GM12878 (cell line): ENCODE measurements at regions not wholly inside any gene's neighbourhood (a gene's known extent, or its start where the extent isn't known, plus 50 kb on each side); places are given as distances from the start of the nearest gene placed in this dataset.

Experiments used
- ATAC-seq: fragments of 200-7000 bp; cut with Tn5 transposase; 3 replicates; pipeline ENCODE4 v1.9.1; 2020; ENCODE audit warnings: mild to moderate bottlenecking, moderate library complexity
- BruUV-seq: library from RNA; stranded (reverse); fragments of 400-500 nt; replicated peaks from 2 replicates; lab custom pipeline; 2021; lab: Mats Ljungman, UMichigan
- CTCF ChIA-PET: fragments of 300-600 bp; sonication (Branson Sonifier 250); formaldehyde crosslinking; extraction: SDS; loops from one replicate; lab custom pipeline; 2021; ENCODE audit warnings: inconsistent platforms; lab: Yijun Ruan, JAX
- POLR2A ChIA-PET: fragments of 350-600 bp; formaldehyde crosslinking; extraction: SDS; loops from one replicate; lab custom pipeline; 2021; ENCODE audit warnings: inconsistent platforms; lab: Charles Lee
- RAD21 ChIA-PET: fragments of 300-600 bp; sonication (Branson Sonifier 250); formaldehyde crosslinking; loops from one replicate; lab custom pipeline; 2023; ENCODE audit warnings: antibody characterized with exemption; ENCODE audit not compliant: unreplicated experiment; lab: Charles Lee
- SMC1A ChIA-PET: fragments of 300-600 bp; sonication (Branson Sonifier 250); formaldehyde crosslinking; loops from one replicate; lab custom pipeline; 2023; ENCODE audit not compliant: unreplicated experiment, uncharacterized antibody; lab: Charles Lee
- DNase-seq: peaks from one replicate; pipeline ENCODE4 v3.0.0-alpha.2; 2011; ENCODE audit warnings: low read depth, low spot score
- FAIRE-seq: peaks from 3 replicates; lab custom pipeline; 2011; peaks lifted over from hg19 to GRCh38; lab: Jason Lieb, UNC
- H2AFZ ChIP-seq: 2 replicates; pipeline ENCODE4 v1.6.0; 2011; ENCODE audit warnings: low read depth, low read length, control low read depth; ENCODE audit not compliant: control insufficient read depth
- H3K27ac ChIP-seq: 2 replicates; pipeline ENCODE4 v1.5.1; 2011; ENCODE audit warnings: control low read depth; ENCODE audit not compliant: control insufficient read depth, insufficient read depth
- H3K27me3 ChIP-seq, 2 experiments: replicated peaks in 1 of 2; 2 replicates each; pipeline versions ENCODE4 v1.6.0 to v1.6.1; 2011; ENCODE audit warnings: low read length in 1 of 2; ENCODE audit not compliant: control insufficient read depth in 2 of 2, insufficient read depth in 2 of 2
- H3K36me3 ChIP-seq, 2 experiments: 2 replicates each; pipeline ENCODE4 v1.5.1; 2011; ENCODE audit warnings: low read length in 1 of 2; ENCODE audit not compliant: control insufficient read depth in 2 of 2, insufficient read depth in 2 of 2
- H3K4me1 ChIP-seq: 2 replicates; pipeline ENCODE4 v1.6.1; 2011; ENCODE audit warnings: mild to moderate bottlenecking, low read length, moderate library complexity, mixed read lengths; ENCODE audit not compliant: control insufficient read depth, insufficient read depth
- H3K4me2 ChIP-seq: 2 replicates; pipeline ENCODE4 v1.6.0; 2011; ENCODE audit warnings: control low read depth; ENCODE audit not compliant: control insufficient read depth, insufficient read depth
- H3K4me3 ChIP-seq: fragments of 200-600 bp; sonication (generic); 2 replicates; pipeline ENCODE4 v1.5.1; 2016
- H3K79me2 ChIP-seq: 2 replicates; pipeline ENCODE4 v1.6.0; 2011; ENCODE audit warnings: low read length; ENCODE audit not compliant: control insufficient read depth, insufficient read depth
- H3K9ac ChIP-seq: 2 replicates; pipeline ENCODE4 v1.8.0; 2011; ENCODE audit warnings: low read length, control low read depth, mixed read lengths; ENCODE audit not compliant: control insufficient read depth, insufficient read depth
- H3K9me3 ChIP-seq: replicated peaks from 3 replicates; pipeline ENCODE4 v1.5.1; 2011; ENCODE audit warnings: mild to moderate bottlenecking, low read length; ENCODE audit not compliant: control insufficient read depth, insufficient read depth
- H4K20me1 ChIP-seq: 2 replicates; pipeline ENCODE4 v1.6.0; 2011; ENCODE audit not compliant: control insufficient read depth, insufficient read depth
- ATF3 ChIP-seq: IDR thresholded peaks from 2 replicates; pipeline ENCODE4 v1.6.1; 2011; ENCODE audit warnings: low read depth, mild to moderate bottlenecking, low read length, moderate library complexity, borderline replicate concordance; ENCODE audit errors: extremely low read depth
- CBX3 ChIP-seq: fragments of 200-600 bp; sonication (generic); IDR thresholded peaks from 2 replicates; pipeline ENCODE4 v1.6.1; 2016; ENCODE audit warnings: low read depth, borderline replicate concordance
- CHD1 ChIP-seq: IDR thresholded peaks from 2 replicates; pipeline ENCODE4 v1.6.1; 2012; ENCODE audit warnings: low read depth, low read length, improper control_type of control experiment
- DPF2 ChIP-seq: fragments of 450-650 bp; IDR thresholded peaks from 2 replicates; pipeline ENCODE4 v1.6.1; 2017; ENCODE audit warnings: mild to moderate bottlenecking
- EGR1 ChIP-seq, 2 experiments: IDR thresholded peaks; 1 replicate in 1 of 2; 2 replicates in 1 of 2; pipeline ENCODE4 v1.6.1; 2011 to 2012; ENCODE audit warnings: low read depth in 2 of 2, low read length in 2 of 2, borderline replicate concordance in 1 of 2, mild to moderate bottlenecking in 1 of 2, moderate library complexity in 1 of 2
- GABPA ChIP-seq: IDR thresholded peaks from 2 replicates; pipeline ENCODE4 v1.6.1; 2014; ENCODE audit warnings: antibody characterized with exemption, low read depth, mild to moderate bottlenecking, inconsistent platforms
- HSF1 ChIP-seq: fragments of 150-350 bp; IDR thresholded peaks from 2 replicates; pipeline ENCODE4 v1.6.1; 2014; ENCODE audit warnings: mild to moderate bottlenecking, low read depth, low read length
- LARP7 ChIP-seq: fragments of 450-650 bp; IDR thresholded peaks from 2 replicates; pipeline ENCODE4 v1.6.1; 2017; ENCODE audit warnings: mild to moderate bottlenecking
- NRF1 ChIP-seq: conservative IDR thresholded peaks from 2 replicates; pipeline ENCODE4 v1.6.1; 2011; ENCODE audit warnings: mild to moderate bottlenecking, low read depth, low read length, improper control_type of control experiment
- TARDBP ChIP-seq: IDR thresholded peaks from 2 replicates; pipeline ENCODE4 v1.6.1; 2016; ENCODE audit warnings: borderline replicate concordance
- TCF7 ChIP-seq: IDR thresholded peaks from 2 replicates; pipeline ENCODE4 v1.6.1; 2014; ENCODE audit warnings: antibody characterized with exemption, borderline replicate concordance
- ZNF274 ChIP-seq: IDR thresholded peaks from one replicate; pipeline ENCODE4 v1.8.0; 2011; ENCODE audit not compliant: insufficient read length, insufficient read depth
- WGBS: methylation state at CpG from one replicate; pipeline ENCODE4 v1.1.6; 2016; ENCODE audit warnings: low lambda C conversion rate; ENCODE audit not compliant: insufficient replicate concordance, insufficient coverage; ENCODE audit errors: missing lambda C conversion rate; 5-methylcytosine and 5-hydroxymethylcytosine counted together
- in situ Hi-C: fragments of 300-500 bp; cut with MboI; formaldehyde crosslinking; loops from 9 replicates; pipeline ENCODE4 v1.14.3; 2018; ENCODE audit warnings: mixed read lengths
- intact Hi-C: fragments of 100-400 bp; cut with micrococcal nuclease; formaldehyde crosslinking; loops from one replicate; pipeline ENCODE4 v1.14.2; 2022; ENCODE audit not compliant: unreplicated experiment
- TF ChIP-seq, protein P1 (sequence below): fragments of 450-650 bp; IDR thresholded peaks from 2 replicates; pipeline ENCODE4 v1.6.1; 2017; ENCODE audit warnings: mild to moderate bottlenecking

- in situ Hi-C loops (no loop called here), intact Hi-C loops (no loop called here)
- ATAC-seq (no peak), DNase-seq (no peak), FAIRE-seq (no peak)
- Histone ChIP-seq H3K36me3 (no peaks in the 10 kb centered on the region), H3K4me3 (no peak overlapping the region), H3K27me3 (no peaks in the 10 kb centered on the region), H3K79me2 (no peaks in the 10 kb centered on the region), H3K4me1 (no peaks in the 10 kb centered on the region), H4K20me1 (no peaks in the 10 kb centered on the region), H3K9me3 (no peaks in the 10 kb centered on the region; the same call in 2 of the 3 replicates), H3K4me2 (no peak overlapping the region), H3K9ac (no peak overlapping the region), H3K27ac (no peak overlapping the region), H2AFZ (no peak overlapping the region)
- no peak for TF ChIP-seq DPF2
- no TSS peak for BruUV-seq
- CTCF ChIA-PET: no interaction called here
- POLR2A ChIA-PET: no interaction called here
- WGBS: 88% methylated on average over 1 of the region's 1 CpG
- SMC1A ChIA-PET: no interaction called here
- RAD21 ChIA-PET: no interaction called here
These were observed 259.6 kb downstream of the IRX2 start for GRCh38 chr5:2491846-2492245.

- intact Hi-C loops: no loop called here
- WGBS: 38% methylated on average over 10 of the region's 10 CpGs
- no peaks in the 10 kb centered on the region for H3K4me1 ChIP-seq
- no peaks in the 10 kb centered on the region for H3K36me3 ChIP-seq
- H2AFZ ChIP-seq: no peak overlapping the region
- FAIRE-seq (no peak), DNase-seq (no peak)
- no peaks in the 10 kb centered on the region for H3K79me2 ChIP-seq
- no TSS peak for BruUV-seq
- H3K9me3 ChIP-seq: no peaks in the 10 kb centered on the region; the same call in 2 of the 3 replicates
- ChIA-PET SMC1A (no interaction called here), RAD21 (no interaction called here), POLR2A (no interaction called here), CTCF (no interaction called here)
- no peaks in the 10 kb centered on the region for H3K27me3 ChIP-seq
- no peak overlapping the region for H3K9ac ChIP-seq
- no peak overlapping the region for H3K4me3 ChIP-seq
- H3K4me2 ChIP-seq: no peak overlapping the region
- TF ChIP-seq GABPA (no peak), ATF3 (no peak), HSF1 (no peak), LARP7 (no peak), CHD1 (no peak), NRF1 (no peak), CBX3 (no peak), EGR1 (IDR thresholded peaks at IDR 0.05; ENCODE audit: borderline replicate concordance in 1 of 2, low read depth in 2 of 2, low read length in 2 of 2) (no peak), ZNF274 (no peak), TCF7 (no peak), TARDBP (no peak), DPF2 (no peak)
- TF ChIP-seq, protein P1, sequence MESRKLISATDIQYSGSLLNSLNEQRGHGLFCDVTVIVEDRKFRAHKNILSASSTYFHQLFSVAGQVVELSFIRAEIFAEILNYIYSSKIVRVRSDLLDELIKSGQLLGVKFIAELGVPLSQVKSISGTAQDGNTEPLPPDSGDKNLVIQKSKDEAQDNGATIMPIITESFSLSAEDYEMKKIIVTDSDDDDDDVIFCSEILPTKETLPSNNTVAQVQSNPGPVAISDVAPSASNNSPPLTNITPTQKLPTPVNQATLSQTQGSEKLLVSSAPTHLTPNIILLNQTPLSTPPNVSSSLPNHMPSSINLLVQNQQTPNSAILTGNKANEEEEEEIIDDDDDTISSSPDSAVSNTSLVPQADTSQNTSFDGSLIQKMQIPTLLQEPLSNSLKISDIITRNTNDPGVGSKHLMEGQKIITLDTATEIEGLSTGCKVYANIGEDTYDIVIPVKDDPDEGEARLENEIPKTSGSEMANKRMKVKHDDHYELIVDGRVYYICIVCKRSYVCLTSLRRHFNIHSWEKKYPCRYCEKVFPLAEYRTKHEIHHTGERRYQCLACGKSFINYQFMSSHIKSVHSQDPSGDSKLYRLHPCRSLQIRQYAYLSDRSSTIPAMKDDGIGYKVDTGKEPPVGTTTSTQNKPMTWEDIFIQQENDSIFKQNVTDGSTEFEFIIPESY: no peak
- TF ChIP-seq, all 136 proteins: peak for 0
- no peak overlapping the region for H3K27ac ChIP-seq
- H4K20me1 ChIP-seq: no peaks in the 10 kb centered on the region
- ATAC-seq: no peak
- in situ Hi-C loops: no loop called here
These were observed 262.2 kb downstream of the IRX2 start for GRCh38 chr5:2489306-2489705.
